NCI-H460 (cell line): ENCODE measurements at regions not wholly inside any gene's neighbourhood (a gene's known extent, or its start where the extent isn't known, plus 50 kb on each side); places are given as distances from the start of the nearest gene placed in this dataset.

ENCODE experiments used
- DNase-seq: peaks from one replicate; pipeline ENCODE4 v3.0.0-alpha.2; 2016; ENCODE audit warnings: low read depth; ENCODE audit errors: extremely low read depth

DNA sequence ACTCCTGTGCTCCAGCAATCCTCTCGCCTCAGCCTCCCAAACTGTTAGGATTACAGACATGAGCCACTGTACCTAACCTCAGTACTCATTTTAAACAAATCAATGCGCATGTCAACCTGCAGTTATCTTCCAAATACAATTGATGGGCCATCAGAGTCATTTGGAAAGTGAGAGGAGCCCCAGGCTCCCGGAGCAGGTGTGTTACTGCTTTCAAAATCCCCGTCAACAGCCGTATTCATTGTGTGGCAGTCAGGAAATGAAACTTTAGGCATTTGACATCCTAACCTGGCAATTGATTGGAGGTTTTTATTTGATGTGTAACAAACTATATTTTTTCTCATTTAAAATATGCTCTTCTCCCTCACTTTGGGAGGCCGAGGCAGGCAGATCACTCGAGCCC is 623.6 kb upstream of the TENM3 start:
- DNase-seq = no peak

DNA sequence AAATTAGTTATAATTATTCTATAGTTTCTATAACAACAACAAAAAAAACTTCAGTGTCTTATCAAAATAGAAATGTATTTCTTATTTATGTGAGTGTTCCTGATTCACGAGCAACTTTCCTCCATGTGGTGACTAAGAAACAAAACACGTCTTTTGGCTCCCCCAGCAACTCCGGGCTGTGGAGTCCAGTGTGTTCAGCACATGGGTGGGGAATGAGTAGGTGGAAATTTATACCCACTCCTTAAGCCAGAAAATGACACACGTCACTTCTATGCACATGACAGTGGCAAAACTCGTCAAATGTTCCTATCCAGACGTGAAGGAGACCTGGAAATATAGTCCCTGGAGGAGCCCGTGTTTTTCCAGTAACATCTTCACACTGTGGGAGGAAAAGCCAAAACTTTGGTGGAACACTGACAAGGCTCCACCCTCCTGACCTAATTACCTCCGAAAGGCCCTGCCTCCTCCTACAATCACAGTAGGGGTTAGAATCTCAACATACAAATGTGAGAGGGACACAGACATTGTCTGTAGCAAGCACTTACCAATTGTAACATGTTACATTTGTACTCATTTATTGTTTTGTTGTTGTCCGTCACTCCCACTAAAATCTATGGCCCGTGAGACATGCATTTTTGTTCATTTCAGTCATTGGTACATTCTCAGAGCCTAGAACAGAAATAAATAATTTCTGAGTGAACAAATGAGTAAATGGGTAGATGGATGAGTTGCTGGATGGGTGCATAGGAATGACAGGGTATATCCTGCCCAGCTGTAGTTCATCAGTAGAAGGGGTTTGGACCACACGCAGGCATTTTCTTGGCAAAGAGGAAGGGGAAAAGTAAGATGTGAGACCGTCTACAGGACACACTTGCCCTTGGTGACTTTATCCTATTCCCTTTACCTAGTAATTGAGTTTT is 605.8 kb upstream of the TENM3 start:
- no peak for DNase-seq

DNA sequence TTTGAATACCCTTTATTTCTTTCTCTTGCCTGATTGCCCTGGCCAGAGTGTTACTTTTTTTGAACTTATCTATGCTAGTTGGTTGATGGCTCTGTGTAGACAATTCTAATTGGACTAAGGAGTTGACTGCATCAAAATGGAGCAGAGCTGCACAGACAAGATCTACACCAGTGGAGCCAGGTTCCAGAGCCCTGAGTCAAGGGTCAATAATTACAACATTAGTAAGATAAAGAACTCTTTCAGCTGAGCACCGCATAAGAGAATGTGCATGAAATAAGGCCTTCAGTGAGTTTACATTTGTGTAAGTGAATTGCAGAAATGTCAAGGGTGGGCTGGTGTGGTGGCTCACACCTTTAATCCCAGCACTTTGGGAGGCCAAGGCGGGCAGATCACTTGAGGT is 599.7 kb upstream of the TENM3 start:
- DNase-seq = no peak

DNA sequence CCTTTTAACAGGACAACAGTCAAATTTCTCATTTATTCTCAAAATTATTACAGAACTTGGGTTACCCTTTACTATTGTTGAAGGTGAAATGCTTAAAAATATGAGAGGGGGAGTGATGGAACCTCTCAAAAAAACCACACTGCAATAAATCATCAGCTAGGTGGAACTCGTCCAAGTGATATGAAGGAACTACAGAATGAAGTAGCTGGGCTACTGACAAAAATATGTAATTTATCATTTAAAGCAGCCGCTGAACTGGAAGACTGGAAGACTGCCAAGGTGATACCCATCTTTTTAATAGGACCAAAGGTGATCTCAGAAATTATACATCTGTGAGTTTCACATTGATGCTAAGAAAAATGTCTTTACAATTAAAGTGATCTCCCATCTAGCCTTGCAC is 597.7 kb upstream of the TENM3 start:
- no peak for DNase-seq

DNA sequence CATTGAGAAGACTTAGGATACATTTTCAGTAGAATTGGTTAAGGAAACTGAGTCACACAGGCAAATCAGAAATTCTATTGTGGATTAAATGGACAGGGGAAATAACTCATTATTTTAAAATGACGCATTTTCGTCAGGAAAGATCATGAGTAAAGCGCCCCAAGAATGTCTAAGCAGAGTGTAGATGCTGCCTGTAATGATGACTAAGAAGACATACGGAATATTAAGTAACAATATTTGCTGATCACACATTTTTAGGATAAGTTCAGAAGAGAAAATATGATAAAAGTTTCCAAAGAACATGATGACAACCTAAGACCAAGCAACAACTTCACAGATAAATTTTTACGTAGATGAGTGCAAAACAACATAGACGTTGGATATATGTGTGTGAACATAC is 596.3 kb upstream of the TENM3 start:
- peak; percentile 49 for DNase-seq

DNA sequence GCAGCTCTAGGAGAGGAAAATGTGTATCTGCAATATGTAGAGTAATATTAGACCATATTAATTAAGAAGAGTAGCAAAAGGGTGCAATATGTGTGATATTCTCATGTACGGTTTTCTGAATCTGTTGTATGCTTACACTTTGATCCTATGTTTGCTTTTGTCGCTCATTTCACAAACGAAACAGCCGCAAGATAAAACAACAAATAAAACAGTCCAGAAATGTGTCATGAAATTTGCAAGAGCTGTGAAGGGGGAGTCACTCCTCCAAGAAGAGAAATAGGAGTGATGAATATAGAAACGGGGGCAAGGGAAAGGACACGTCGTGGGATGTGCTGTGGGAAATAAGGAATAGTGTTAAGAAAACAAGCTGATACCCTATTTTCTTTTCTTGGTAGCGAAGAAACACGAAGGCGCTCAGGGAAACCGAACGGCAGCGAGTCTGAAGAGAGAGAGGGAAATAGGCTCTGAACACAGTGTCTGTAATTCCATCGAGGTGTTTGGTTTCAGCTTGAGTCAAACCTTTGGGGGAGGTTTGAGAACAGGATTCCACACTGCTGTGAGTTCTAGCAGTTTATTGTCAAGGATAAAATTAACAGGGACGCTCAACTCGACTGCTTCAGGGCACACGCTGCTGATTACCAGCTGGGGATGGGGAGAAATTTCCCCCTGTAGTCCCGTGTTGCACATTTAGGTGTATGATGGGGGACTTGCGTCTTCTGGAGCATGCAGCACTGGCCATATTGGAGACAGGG is 595.6 kb upstream of the TENM3 start:
- DNase-seq = peak; percentile 73

DNA sequence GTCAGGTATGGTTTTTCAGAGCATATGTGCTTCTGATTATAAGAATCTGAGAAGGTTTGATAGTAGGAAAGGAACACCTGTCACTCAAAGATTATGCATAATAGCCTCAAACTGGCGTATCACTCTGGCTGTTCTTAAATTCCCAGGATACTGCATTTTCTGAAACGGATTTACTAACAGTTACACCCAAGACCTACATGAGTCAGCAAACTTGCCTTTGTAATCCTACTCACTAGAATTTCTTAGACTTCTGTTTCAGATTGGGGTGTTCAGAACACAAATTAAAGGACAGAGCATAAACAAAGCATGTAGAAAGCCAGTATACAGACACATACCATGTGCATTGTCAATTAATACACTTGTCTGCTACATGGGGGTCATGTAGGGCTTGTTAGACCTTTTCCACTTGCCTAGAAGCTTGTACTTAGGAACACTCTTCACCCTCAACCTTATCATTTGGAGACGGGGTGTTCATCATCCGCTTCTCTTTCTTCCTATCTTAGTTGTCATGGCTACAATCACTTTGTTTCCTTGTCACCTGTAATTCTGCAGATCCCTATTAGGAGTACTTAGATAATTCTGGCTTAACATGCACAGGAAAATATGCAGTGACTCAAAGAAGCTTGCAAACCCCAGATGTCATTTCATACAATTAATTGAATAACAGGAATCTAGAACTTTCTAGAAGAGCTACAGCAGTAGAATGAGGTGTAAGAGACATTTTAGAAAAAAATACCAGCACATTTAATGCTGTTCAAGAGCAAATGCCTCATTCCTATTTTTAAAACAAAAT is 593.0 kb upstream of the TENM3 start:
- DNase-seq = no peak

DNA sequence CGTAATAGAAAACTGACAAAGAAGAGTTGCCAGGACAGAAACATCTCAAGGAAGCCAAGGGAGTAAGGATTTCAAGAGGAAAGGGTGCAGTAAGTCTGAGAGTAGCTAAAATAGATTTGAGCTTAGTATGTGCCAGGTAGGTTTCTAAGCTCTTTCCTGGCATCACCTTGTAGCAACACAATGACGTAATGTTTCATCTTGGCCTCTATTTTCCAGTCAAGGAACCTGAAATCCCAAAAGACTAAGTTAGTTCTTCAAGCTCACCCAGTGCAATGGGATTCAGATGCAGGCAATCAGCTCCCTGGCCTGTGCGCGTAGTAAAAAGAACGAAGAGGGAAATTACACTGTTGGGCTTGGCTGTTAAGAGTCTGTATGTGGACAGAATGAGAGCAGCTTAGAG is 586.5 kb upstream of the TENM3 start:
- DNase-seq = no peak

DNA sequence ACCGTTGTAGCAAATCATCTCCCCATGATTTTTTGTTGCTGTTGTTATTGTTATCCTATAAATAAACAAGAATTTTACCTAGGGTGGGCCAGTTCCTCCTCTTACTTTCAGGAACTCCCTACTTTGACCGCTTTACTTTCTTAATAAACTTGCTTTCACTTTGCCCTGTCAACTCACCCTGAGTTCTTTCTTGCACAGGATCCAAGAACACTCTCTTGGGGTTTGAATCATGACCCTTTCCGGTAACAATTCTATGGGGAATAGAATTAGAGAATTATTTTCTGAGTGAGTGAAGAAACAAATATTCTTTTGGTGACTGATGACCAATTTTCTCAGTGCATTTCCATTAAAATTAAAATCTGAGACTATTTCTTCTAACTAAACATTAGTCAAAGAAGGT is 584.0 kb upstream of the TENM3 start:
- no peak for DNase-seq

DNA sequence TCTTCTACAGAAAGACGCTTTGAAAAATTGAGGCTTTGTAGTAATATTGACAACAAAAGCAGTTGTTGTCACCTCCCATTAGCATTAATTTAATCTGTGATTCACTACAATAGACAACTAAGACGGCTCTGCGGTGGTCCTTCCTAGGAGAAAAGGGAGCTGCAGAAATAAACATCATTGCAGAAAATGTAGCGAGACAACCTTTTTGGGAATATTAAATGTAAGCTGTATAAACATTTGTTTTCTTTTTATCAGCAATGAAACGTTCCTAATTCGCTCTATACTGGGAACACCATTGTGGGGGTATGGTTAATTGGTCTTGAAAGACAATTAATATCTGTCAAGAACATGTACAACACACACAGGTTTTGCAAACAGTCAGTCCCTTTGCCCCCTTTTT is 583.3 kb upstream of the TENM3 start:
- DNase-seq = no peak

DNA sequence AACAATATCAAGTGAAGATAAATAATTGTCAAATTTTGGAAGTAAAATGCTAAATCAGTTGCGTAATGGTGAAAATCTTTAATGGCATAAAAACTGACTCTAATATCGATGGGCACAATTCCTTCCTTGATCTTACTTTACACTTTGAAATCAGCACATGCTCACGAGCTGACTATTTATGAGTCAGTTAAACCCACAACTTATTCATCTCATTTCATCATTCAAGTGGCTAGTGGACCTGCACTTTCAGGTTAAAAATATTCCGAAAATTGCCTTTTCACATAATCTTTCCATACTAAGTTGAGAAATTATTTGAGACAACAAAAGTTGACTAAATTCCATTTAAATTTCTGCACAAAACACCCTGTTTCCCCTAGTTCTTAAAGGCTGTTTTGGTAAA is 582.1 kb upstream of the TENM3 start:
- no peak for DNase-seq

DNA sequence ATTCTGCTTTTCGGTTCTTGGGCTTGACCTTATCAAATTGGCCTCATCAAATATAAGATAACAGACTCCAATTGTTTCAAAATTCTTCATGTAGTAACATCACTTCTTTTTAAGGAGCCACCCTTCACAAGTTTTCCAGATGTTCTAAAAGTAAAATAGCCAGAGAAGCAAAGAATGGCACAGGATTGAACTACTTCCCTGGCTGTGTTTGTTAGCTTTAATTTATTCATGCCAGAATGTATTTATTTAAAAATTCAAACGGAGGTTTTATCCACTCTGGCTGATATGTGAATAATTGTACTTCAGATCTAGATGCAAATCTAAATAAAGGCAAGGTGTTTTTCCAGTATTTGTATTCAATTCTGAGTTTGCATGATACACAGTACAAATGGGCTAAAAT is 581.3 kb upstream of the TENM3 start:
- no peak for DNase-seq

DNA sequence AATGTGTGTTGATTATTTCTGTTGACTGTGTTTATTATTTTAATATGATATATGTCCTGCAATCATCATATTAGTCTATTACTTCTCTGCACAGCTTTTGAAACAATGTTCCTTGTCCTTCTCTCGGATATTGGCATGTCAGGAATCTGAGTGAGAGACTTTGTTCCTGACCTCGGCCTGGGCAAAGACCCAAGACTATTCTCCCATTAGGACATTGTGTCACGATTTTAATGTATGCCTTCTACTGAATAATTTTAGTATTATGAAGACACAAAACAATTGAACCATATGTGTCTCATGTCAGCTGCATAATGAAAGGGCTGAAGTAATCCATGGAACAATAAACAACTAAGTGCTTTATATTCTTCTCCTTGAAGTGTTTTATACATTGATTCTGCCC is 580.8 kb upstream of the TENM3 start:
- no peak for DNase-seq

DNA sequence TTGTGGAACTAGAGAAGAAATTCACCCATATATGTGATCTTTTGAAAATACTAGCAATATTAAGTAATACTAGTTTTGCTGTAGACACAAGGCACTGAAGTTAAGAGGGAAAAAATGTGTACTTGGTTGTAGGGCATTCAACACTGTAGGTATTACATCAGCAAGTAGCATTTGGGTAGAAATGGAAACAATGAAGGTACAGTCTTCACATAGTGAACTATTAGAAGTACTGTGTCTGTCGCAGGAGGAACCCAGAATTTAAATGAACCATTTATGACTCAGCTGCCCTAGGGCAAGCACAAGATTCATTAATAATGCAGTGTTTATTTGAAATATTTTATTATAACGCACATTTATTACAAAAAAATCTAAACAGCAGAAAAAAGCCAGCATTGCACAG is 572.7 kb upstream of the TENM3 start:
- DNase-seq = no peak

DNA sequence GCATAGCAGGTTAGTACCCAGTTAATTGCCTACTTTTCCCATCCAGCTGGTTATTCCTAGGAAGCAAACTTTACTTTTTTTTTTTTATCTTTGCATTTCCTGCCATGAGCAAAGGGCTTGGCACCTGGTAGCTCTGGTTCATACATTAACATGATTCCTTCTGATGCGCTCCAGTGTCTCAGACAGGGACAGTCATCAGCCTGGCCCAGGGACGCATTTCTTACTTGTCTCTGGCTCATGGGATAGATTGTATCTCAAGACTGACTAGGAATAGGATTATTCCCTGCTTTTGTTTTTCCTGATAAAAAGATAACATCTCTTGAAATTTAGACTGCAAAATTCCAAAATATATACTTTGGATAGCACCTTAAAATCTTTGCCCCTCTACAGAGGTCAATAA is 571.5 kb upstream of the TENM3 start:
- no peak for DNase-seq

DNA sequence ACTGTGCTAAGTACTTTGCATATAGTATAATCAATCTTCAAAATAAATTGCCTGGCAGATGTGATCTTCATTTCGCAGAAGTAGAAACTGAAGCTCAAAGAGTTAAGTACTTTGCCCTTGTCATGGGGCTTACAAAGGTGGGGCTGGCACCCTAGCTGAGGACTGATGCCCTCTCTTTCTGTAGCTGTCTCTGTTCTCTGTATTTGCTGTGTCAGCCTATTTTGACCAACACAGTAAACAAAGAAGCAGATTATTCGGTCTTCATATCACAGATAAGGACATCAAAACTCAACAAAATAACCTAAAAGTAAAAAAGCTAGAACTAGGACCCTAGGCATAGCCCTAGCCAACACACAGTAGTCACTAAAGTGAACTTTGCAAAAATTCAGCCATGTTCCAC is 570.5 kb upstream of the TENM3 start:
- DNase-seq = no peak

DNA sequence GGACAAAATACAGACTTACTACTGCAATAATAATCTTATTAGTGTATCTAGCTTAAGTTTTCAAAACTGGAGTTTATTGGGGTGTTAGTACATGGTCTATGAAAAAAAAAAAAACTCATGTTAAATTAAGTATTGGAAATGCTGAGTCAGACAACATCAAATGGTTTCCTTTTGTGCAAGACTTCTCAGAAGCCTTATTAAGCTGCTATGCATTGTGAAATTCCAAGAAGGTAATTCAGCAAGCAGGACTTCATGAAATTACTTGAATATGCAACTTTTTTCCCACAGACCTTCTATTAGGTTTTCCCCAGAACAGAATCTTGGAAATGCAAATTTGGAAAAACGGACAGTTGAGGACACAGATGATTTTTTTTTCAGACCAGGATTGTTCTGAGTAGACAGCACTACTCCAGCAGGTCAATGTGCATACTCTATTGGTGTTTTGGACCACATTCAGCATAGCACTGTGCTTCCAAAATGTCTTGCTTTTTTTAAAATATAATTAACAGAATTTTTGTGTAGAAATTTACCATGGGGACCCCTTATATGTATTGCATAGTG is 568.8 kb upstream of the TENM3 start:
- DNase-seq = no peak

DNA sequence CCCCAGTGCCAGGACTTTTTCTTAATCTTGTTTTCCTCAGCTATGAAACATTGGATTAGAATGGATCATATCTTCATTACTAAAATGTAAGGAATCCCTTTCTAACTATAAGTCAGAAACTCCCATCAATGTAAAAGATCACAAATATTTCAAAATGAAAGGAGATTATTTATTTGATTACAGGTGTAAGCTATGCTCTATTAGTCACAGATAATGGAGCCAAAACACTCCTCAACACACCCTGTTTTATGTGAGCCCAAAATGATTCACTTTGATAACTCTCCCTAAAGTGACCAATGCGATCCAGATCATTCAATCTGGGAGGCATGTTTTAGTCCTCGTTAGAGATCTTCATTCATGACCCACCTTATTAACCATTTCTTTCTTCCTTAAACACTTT is 566.7 kb upstream of the TENM3 start:
- DNase-seq = no peak

DNA sequence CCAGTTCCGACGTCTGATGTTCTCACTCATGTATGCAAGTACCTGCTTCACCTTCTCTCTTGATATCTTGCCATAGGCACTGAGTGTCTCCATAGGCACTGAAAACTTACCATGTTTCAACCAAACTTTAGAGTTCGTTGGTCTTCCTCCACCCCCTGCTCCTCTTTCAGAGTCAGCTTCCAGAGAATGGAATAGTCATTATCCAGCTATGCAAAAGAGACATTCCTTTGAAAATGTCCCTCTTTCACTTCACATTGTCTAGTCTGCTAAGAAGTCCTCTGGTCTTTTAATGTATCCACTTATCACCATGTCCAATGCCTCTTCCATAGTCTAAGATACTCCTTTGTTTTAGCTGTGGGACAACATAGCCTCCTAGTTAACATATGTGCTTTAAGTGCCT is 566.0 kb upstream of the TENM3 start:
- no peak for DNase-seq

DNA sequence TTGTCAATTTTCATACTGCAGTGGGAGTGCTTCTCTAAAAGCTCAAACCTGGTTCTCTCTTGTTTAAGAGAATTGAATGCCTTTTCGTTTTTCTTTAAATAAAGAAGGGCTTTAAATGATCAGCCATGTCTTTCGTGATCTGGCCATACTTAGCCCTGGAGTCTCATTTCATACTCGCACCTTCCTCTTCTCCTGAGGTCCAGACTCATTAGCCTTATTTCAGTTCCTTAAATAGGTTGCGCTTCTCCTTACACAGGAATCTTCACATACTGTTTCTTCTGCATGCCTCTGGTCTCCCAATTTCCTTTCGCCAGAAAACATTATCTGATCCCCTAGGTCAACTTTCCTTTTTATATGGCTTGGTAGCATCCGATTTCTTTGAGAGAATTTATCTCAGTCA is 565.6 kb upstream of the TENM3 start:
- no peak for DNase-seq

DNA sequence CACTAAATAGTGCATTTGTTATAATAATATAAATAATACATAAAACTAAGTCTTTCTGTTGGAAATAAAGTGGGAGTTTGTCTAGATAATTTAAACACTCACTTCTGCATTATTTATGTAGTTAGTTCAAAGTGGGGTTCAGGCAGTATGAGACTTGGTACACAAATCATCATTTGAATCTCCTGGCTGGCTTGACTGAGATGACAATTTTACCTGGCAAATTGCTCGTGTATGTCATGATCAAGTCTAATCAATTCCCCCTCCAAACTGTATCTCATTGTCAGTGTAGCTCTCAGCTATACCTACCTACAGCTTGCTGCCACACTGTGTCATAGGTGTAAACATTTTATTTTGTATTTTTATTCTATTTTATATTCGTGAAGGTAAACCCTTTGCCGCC is 563.4 kb upstream of the TENM3 start:
- DNase-seq = no peak
